Endodermal cell (in vitro differentiated cells): ENCODE measurements at regions not wholly inside any gene's neighbourhood (a gene's known extent, or its start where the extent isn't known, plus 50 kb on each side); places are given as distances from the start of the nearest gene placed in this dataset.

ENCODE experiments used
- DNase-seq: peaks from one replicate; pipeline ENCODE4 v3.0.0-alpha.2; 2017
- H3K27ac ChIP-seq: 2 replicates; pipeline ENCODE4 v1.5.1; 2013; ENCODE audit warnings: mild to moderate bottlenecking, low read depth, low read length, moderate library complexity
- H3K27me3 ChIP-seq: 2 replicates; pipeline ENCODE4 v1.6.1; 2013; ENCODE audit warnings: mild to moderate bottlenecking, low read length, moderate library complexity; ENCODE audit not compliant: insufficient read depth, control insufficient read depth, poor library complexity, severe bottlenecking
- H3K36me3 ChIP-seq: 2 replicates; pipeline ENCODE4 v1.7.0; 2013; ENCODE audit warnings: mild to moderate bottlenecking, low read length, moderate library complexity; ENCODE audit not compliant: control insufficient read depth, insufficient read depth
- H3K4me1 ChIP-seq: one replicate; pipeline ENCODE4 v1.7.0; 2013; ENCODE audit warnings: low read length; ENCODE audit not compliant: control insufficient read depth, insufficient read depth
- H3K4me3 ChIP-seq: 2 replicates; pipeline ENCODE4 v1.5.1; 2013; ENCODE audit warnings: mild to moderate bottlenecking, low read length, moderate library complexity
- H3K9ac ChIP-seq: 2 replicates; pipeline ENCODE4 v1.6.1; 2013; ENCODE audit warnings: mild to moderate bottlenecking, low read length, moderate library complexity; ENCODE audit not compliant: poor library complexity, severe bottlenecking; ENCODE audit errors: extremely low read depth
- H3K9me3 ChIP-seq: 2 replicates; pipeline ENCODE4 v1.6.1; 2013; ENCODE audit warnings: mild to moderate bottlenecking, low read length, moderate library complexity; ENCODE audit not compliant: control insufficient read depth
- H3K27ac Mint-ChIP-seq: 2 replicates; pipeline ENCODE4 v1.8.0; 2020; ENCODE audit warnings: mixed read lengths
- H3K27me3 Mint-ChIP-seq: 2 replicates; pipeline ENCODE4 v1.8.0; 2021; ENCODE audit warnings: mild to moderate bottlenecking, mixed read lengths; ENCODE audit not compliant: insufficient read depth
- H3K36me3 Mint-ChIP-seq: 2 replicates; pipeline ENCODE4 v1.8.0; 2020; ENCODE audit warnings: low read depth, mixed read lengths
- H3K4me1 Mint-ChIP-seq: 2 replicates; pipeline ENCODE4 v1.8.0; 2020; ENCODE audit warnings: mixed read lengths
- H3K4me3 Mint-ChIP-seq: 2 replicates; pipeline ENCODE4 v1.8.0; 2020; ENCODE audit warnings: mild to moderate bottlenecking, moderate library complexity, mixed read lengths
- H3K9me3 Mint-ChIP-seq: 2 replicates; pipeline ENCODE4 v1.8.0; 2020; ENCODE audit warnings: mild to moderate bottlenecking, mixed read lengths
- WGBS, 2 experiments: methylation state at CpG; one replicate each; pipeline versions ENCODE4 v1.1.5 to v1.1.7; 2013; ENCODE audit warnings: missing lambda C conversion rate in 2 of 2, mixed read lengths in 1 of 2; ENCODE audit not compliant: insufficient coverage in 1 of 2, insufficient read length in 1 of 2; 5-methylcytosine and 5-hydroxymethylcytosine counted together
- TF ChIP-seq, protein P1 (sequence below): fragments of 200-600 bp; sonication (generic); conservative IDR thresholded peaks from 2 replicates; pipeline ENCODE4 v1.5.0; 2021; ENCODE audit warnings: antibody characterized with exemption, mild to moderate bottlenecking

DNA sequence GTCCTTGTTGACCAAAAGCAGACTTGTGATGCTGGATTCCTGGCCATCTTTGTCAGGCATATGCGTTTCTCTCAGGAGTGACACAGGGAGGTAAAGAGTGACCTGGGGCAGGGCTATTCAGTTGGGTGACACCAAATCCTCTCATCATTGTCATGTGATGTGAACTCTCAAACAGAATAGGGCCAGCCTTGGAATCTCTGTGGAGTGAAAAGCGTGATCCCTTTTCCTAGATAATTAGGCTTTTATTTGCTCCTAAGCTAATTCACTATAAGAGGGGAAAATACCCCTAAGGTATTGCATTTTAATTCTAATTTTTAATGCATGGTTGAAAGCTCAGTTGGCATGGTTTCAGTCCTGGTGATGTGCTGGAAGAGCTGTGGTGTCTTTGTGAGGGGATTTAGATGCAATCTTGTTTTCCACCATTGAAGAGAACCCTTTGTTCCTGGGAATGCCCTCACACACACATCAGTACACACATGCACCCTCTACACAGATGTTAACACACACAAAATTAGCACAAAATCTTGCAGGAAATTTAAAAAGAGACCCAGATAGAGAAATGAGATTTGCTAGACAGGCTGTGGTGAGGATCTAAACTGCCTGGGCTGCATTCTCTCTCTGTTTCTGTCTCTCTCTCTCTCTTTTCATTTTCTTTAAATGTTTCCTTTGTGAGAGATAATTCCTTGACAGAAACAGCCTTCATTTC lies 349.9 kb downstream of the TSN start:
- H3K27me3 ChIP-seq = no peaks in the 10 kb centered on the region
- no peak for DNase-seq
- H3K27ac ChIP-seq = no peak overlapping the region
- TF ChIP-seq, protein P1, sequence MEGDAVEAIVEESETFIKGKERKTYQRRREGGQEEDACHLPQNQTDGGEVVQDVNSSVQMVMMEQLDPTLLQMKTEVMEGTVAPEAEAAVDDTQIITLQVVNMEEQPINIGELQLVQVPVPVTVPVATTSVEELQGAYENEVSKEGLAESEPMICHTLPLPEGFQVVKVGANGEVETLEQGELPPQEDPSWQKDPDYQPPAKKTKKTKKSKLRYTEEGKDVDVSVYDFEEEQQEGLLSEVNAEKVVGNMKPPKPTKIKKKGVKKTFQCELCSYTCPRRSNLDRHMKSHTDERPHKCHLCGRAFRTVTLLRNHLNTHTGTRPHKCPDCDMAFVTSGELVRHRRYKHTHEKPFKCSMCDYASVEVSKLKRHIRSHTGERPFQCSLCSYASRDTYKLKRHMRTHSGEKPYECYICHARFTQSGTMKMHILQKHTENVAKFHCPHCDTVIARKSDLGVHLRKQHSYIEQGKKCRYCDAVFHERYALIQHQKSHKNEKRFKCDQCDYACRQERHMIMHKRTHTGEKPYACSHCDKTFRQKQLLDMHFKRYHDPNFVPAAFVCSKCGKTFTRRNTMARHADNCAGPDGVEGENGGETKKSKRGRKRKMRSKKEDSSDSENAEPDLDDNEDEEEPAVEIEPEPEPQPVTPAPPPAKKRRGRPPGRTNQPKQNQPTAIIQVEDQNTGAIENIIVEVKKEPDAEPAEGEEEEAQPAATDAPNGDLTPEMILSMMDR = no peak
- no peak overlapping the region for H3K4me3 Mint-ChIP-seq
- H3K36me3 Mint-ChIP-seq = peaks cover 6% of the 10 kb centered on the region
- peaks cover 4% of the 10 kb centered on the region for H3K4me1 ChIP-seq
- H3K4me3 ChIP-seq = no peak overlapping the region
- WGBS, 2 experiments = 90 to 100% methylated on average over 1 to 2 of the region's 2 CpGs
- no peaks in the 10 kb centered on the region for H3K27me3 Mint-ChIP-seq
- H3K9ac ChIP-seq = no peak overlapping the region
- H3K27ac Mint-ChIP-seq = no peak overlapping the region
- peaks cover 44% of the 10 kb centered on the region for H3K4me1 Mint-ChIP-seq
- peaks cover 24% of the 10 kb centered on the region for H3K9me3 ChIP-seq
- peaks cover 11% of the 10 kb centered on the region for H3K9me3 Mint-ChIP-seq
- no peaks in the 10 kb centered on the region for H3K36me3 ChIP-seq

- H3K4me3 Mint-ChIP-seq = no peak overlapping the region
- Histone ChIP-seq H3K27ac (no peak overlapping the region), H3K9ac (no peak overlapping the region), H3K4me1 (peaks cover 4% of the 10 kb centered on the region), H3K9me3 (peaks cover 24% of the 10 kb centered on the region), H3K27me3 (no peaks in the 10 kb centered on the region), H3K36me3 (no peaks in the 10 kb centered on the region), H3K4me3 (no peak overlapping the region)
- no peak overlapping the region for H3K27ac Mint-ChIP-seq
- peaks cover 11% of the 10 kb centered on the region for H3K9me3 Mint-ChIP-seq
- TF ChIP-seq, protein P1 = no peak
- WGBS, 2 experiments = 89 to 100% methylated on average over 1 to 3 of the region's 3 CpGs
- peaks cover 38% of the 10 kb centered on the region for H3K4me1 Mint-ChIP-seq
- no peak for DNase-seq
- no peaks in the 10 kb centered on the region for H3K27me3 Mint-ChIP-seq
- peaks cover 6% of the 10 kb centered on the region for H3K36me3 Mint-ChIP-seq
Observed at GRCh38 chr2:122105877-122106206, 350.4 kb downstream of the TSN start.

GRCh38 chr2:122108186-122108585 lies 352.7 kb downstream of the TSN start:
- peaks cover 4% of the 10 kb centered on the region for H3K4me1 ChIP-seq
- 82% methylated on average over 1 of the region's 1 CpG; no CpG with 5 or more reads in 1 of the 2 experiments for WGBS, 2 experiments
- no peaks in the 10 kb centered on the region for H3K27me3 ChIP-seq
- Mint-ChIP-seq H3K27me3 (no peaks in the 10 kb centered on the region), H3K27ac (no peak overlapping the region), H3K9me3 (peaks cover 9% of the 10 kb centered on the region), H3K4me3 (no peak overlapping the region), H3K4me1 (peaks cover 30% of the 10 kb centered on the region), H3K36me3 (peaks cover 6% of the 10 kb centered on the region)
- TF ChIP-seq, protein P1 = no peak
- no peak overlapping the region for H3K4me3 ChIP-seq
- H3K9ac ChIP-seq = no peak overlapping the region
- DNase-seq = no peak
- H3K27ac ChIP-seq = no peak overlapping the region
- no peaks in the 10 kb centered on the region for H3K36me3 ChIP-seq
- H3K9me3 ChIP-seq = peaks cover 18% of the 10 kb centered on the region
